ENCODE measurements at regions not wholly inside any gene's neighbourhood (a gene's known extent, or its start where the extent isn't known, plus 50 kb on each side); places are given as distances from the start of the nearest gene placed in this dataset.

DNA sequence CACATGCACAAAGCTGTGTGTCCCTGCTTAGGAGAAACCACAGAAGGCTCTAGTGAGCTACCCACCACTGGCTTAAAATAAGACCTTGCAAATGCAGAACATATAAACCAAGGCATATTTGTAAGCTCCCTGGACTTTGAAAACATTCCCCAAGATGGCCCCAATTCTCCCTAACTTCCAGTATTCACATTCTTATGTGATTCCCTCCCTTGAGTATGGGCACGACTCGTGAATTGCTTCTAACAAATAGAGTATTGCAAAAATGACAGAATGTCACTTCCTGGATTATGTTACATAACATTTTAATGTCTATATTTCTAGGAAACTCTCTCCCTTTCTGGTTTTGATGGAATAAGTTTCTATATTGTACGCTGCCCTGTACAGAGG lies 131.8 kb upstream of the MCTP2 start:
- no peak for DNase-seq

DNA sequence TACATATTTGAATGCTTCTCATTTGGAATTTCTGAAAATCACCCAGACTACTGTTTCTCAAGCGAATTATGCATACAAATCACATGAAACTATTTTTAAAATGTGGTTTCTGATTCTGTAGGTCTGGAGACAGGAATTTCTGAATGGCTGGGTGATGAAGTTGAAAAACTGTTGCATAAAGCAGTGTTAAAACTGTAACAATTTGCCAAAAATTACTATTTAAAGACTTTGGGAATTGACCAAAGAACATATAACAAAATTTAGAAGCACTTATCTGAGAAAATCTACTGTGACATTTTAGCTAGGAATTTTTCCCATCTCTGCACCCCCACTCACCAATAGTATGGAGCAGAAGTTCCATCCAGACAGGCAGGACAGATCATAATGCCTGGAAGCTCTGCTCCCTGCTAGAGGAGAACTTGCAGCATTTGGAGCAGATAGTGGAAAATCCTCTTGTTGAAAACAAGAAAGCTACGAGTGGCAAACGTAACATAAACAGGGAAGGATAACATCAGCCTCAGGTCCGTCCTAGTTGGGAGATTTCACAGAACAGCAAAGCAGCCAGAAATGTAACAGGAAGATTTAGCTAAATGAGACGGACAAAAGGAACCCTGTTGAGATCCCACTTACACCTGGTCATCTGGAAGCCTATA lies 132.3 kb upstream of the MCTP2 start:
- DNase-seq, result no peak

DNA sequence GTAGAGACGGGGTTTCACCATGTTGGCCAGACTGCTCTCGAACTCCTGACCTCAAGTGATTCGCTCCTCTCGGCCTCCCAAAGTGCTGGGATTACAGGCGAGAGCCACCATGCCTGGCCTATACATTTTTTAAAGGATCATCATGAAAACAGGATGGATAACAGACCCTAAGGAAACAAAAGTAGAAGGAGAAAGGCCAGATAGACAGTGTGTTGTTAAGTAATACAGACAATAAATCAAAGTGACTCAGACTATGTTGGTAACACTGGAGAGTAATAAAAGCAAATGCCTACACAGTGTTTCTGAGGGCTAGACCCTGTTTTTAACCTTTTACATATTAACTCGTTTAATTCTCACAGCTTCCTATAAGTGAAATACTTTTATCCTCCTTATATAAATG lies 133.8 kb upstream of the MCTP2 start:
- DNase-seq, result no peak

DNA sequence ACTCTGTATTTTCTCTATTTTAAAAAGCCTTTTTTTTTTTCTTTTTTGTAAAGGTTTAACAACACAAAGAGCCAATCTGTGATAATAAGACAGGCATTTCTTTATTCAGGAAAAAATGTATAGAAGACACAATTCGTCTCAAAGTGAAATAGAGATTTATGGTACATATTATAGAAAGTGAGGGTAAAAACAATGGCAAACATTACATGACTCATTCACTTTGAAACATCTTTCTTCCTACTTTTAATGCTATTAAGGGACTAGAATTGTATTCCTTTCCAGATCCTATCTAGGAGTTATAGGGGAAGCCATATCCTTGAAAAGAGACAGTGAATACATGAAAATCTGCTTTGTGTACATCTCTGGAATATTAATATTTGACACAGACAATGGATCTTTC lies 137.1 kb upstream of the MCTP2 start:
- DNase-seq, result no peak

DNA sequence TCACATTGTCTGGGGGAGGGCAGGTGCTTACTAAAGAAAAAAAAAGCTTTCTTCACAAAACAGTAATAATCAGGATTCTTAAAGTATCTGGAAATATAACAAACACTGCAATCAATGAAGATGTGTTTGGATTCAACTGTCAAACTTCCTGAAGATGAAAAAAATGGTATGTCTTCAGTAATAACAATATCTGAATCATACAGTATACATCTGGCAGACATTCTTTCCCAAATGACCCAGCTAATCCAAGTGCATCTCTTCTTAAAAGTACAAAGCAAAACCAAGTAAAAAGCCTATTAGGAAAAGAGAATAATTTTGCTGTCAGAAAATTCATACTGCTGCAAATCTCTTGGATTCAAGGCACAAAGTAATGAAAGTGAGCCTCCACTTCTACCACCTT lies 145.0 kb upstream of the MCTP2 start:
- no peak for DNase-seq

DNA sequence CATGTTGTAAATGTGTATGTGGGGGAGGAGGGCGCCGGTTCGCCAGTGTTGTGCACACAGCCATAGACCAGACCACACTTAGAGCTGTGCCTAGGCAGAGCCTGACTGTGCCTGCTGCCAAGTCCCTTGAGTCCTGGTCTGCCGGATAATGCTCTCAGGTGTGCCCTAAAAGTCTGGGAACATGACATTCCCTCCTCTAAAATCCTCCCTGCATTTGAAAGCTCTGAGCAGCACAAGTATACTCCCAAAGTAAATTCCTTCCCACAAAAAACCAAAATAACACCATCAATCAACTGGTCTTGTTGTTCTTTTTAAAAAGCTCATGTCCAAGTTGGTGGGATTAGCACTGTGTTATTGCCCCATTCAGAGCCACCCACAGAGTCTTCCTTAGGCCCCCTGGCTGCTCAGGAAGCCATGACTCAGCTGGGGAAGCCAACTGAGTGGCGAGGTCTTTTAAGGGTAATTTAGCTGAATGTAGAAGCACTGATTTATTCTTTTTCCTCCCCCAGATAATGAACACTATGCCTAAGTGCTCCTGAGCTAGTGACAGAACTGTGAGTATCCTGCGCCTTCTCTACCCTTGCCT lies 147.8 kb upstream of the MCTP2 start:
- no peak for DNase-seq

DNA sequence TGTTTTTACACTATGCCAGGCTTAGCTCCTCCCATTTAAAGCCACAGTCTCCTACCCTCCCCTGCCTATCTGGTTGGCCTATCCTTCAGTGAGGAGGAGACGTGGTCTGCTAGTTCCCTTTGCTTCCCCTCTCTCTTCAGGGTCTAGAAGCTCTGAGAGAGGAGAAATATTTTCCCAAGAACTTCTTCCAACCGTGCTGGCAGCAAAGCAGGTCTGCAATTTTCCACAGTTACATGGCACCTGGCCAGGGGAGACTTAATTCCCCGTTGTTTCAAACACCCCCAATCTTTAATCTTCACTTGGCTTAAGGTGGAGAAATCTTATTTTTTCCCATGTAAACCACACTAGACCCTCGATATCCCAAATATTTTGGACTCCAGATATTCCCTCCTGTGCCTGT lies 149.5 kb upstream of the MCTP2 start:
- DNase-seq, result no peak

DNA sequence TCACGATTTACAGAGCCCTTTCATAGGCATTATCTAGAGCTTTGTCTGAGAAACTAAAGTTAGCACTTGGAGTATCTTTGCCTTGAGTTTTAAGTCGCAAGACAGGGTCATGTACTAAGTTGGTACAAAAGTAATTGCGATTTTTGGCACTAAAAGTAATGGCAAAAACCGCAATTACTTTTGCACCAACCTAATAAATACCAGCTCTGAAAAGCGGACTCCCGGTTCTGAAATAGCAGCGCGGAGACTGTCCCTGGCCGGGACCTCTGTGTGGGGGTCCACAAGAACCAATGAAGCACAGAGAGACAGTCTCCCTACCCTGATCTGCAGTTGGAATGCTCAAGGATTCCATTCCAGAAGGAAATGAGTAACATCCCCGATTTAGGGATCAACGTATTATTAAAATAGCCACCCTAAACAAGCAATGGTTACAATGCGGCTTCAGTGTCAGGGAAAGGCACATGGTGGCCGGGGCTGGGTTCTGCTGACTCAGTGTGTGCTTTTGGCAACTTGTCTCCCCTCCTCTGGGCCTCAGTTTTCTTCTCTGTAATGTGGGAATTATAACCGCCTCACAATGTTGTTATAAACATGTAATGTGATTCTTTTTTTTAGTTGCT lies 150.3 kb upstream of the MCTP2 start:
- no peak for DNase-seq

DNA sequence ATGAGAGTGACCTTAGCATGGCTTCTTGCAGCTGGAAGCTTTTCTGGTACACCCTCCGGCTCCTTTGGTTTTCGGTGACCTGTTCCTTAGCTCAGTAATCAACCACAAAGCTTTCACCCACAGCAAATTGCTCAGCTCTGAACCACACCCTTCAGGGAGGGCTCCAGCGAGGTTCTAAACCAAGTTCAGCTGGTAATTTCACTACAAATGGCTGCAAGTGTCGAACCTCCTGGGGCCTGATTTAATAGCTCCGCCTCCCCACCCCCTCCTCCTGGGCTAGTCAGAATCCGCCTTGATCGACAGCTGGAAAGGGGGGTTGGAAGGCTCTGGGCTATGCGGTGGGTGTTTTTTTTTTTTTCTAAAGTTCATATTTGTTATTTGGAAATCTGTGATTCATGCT lies 150.9 kb upstream of the MCTP2 start:
- no peak for DNase-seq

DNA sequence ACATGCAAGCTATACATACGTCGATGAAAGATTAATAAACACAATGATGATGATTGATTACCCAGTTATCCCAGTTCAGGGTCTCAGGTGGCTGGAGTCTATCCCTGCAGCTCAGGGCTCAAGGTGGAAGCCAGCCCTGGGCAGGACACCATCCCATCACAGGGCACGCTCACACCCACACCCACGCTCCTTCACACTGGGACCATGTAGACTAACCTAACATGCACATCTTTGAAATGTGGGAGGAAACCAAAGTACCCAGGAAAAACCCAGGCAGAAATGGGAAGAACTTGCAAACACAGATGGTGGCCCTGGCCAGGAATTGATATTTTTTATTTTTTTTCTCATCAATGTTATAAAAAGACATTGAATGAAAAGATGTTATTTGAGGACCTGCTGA lies 151.4 kb upstream of the MCTP2 start:
- DNase-seq, result no peak

DNA sequence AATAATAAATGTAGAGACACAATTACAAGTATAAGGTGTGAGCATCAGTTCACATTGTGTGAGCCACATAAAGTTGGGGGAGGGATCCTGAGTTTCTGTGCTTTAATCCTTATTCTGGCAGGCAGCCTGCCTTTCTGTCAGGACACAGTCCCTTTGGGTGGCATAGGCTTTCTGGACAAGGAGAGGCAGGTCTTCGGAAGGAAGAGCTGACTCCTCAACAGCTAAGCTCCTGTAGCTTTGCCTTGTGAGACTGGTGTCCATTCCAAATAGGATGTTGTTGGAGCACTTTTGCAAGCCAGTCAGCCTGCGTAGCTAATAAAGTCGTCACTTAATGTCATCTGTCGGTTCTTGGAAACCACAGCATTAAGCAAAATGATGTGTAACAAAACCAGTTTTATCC lies 151.9 kb upstream of the MCTP2 start:
- DNase-seq, result no peak

DNA sequence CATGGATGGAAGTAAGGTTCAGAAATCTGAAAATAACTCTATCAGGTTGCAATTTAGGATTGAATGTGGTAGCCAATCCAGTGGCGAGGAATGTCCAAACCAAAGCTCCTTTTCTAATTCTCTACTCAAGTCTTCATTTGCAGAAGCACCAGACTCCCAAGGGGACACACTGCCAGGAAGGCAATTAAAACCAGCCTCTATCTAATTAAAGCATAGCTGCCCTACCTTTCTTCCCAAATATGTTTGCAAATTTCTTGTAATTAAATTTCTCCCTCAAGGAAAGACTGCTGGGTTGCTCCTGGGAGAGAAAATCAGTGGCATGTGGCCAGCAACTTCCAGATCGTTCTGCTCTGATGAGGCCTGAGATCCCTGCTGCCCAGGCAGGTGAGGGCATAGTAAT lies 153.4 kb upstream of the MCTP2 start:
- no peak for DNase-seq

DNA sequence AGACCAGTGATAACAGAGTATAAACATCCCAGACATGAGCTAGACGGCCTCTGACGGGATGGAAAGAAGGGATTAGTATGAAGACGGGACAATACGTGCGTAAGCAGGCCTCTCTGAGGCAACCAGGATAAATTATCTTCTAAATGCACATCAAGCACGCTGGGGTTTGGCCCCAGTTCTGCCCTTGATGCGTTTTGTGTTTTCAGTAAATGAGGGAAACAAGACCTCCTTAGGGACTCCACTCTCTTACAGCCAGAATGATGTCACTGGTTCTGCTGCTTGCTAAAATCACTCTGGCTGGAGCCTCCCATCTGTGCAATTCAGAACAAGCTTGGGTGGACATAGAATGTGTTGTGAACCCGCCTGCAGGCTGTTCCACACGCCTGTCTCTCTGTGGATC lies 156.0 kb upstream of the MCTP2 start:
- DNase-seq, result no peak

DNA sequence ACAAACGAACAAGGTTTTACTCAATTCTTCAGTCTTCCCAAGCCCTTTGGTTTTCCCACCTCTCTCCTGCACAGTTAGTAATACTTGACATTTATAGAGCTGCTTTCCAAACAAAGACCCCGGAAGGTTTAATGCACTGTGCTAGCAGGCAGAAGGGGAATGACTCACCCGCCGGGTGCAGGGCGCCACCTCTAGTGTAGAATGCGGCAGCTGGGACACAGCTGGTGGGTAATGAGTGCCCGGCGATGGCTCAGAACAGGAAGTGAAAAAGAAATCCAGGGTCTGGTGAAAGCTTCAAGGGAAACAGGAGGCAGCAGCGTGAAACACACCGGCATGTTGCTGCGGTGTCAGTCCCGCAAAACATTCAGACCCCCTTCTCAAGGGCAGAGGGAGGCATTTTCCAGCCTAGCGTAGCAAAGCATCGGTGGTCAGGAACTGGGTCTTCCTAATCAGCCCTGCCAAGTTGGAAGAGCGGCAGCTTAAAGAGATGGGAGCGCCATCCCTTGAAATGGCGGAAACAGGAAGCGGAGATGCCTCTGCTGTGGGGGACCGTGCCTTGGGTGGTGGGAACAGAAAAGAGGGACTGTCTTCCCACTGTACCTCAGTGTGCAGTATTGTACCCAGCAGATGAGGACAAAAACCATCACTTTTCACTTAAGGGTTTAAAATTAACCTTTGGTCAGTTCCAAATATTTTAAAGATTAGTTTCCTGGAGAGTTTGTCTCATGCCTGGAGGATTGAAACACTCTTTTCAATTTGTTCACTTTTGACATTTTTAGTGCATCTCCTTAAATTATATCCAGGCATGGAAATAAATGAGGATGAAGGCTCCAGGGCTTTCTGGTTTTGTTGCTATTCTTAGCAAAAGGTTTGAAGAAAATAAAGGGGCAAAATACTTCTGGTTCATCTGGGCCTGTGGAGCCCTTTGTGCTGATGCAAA lies 160.7 kb upstream of the MCTP2 start:
- DNase-seq, result no peak

DNA sequence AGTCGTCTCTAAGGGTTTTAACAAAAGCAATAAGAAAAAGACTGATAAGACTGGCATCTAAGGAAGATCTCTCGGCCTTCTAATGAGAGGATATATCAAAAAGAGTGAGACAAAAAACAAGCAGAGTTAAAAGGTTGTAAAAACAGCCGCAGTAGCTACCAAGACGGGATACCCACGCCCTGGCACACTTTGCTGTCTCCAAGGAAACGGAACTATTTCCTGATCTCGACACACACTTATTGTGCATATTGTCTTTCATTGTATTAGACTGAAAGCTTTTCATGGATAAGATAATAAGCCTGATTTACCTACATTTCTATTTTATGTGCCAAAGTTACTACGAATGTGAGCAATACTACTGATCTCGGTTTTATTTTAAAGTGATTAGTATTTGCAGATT lies 161.5 kb upstream of the MCTP2 start:
- no peak for DNase-seq

DNA sequence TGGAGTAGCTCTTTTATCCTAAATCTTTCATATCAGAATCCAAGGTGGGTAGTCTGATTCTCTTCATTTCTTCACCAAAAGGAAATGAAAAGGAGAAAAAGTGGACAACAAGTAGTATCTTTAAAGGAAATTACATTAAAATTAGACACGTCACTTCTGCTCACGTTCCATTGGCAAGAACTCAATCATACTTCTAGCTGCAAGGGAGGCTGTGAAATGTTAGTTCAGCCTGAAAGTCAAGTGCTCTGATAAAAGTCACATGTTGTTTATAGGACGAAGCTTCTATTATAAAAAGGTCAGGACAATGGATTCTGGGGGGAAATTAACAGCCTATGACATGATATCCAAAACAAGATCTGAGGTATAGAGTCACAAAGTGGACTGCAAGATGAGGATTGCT lies 164.6 kb upstream of the MCTP2 start:
- no peak for DNase-seq

DNA sequence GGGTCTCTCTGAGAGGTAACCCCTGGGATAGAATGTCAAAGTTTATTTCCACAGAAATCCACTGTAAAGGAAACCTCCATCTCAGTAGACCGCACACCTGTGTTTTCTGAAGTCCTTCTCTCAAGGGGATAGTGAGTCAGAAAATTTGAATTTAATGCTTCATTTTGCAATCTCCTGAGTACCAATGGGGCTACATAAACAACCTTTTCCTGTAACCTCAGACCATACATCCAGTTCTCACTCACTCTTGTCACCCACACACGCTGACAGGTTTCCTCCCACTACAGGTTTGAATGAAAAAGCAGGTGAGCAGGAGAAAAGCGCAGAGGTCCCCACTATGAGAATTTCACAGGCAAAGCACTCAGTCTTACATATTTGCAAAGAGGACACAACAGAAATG lies 165.3 kb upstream of the MCTP2 start:
- DNase-seq, result no peak

DNA sequence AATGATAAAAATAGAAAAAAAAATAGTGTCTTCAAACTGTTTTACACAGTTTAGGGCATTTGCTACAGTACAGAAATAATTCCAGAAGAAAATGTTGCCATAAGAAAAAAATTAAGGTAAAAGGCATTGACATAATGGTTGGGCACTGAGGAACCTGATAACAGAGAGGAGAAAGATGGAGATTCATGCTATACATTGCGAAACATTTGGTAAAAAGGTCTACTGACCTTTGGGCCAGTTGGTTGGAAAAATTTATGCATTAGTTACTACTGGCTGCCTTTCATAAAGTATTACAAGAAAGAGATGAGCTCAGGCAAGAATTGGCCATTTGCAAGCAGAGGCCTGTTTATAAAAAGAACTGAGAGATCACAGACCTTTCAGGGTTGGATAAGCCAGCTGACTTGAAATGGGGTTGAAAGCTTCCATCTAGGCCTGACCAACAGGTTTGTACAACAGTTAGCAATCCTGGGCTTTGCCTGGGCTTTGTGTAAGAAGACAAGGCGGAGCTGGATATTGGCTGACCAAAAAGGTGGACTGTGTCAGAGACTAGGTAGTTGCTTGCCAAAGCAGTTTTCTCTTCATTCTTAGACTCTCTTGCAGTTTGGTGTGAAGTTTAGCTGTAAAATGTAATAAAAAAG lies 166.6 kb upstream of the MCTP2 start:
- DNase-seq, result no peak

DNA sequence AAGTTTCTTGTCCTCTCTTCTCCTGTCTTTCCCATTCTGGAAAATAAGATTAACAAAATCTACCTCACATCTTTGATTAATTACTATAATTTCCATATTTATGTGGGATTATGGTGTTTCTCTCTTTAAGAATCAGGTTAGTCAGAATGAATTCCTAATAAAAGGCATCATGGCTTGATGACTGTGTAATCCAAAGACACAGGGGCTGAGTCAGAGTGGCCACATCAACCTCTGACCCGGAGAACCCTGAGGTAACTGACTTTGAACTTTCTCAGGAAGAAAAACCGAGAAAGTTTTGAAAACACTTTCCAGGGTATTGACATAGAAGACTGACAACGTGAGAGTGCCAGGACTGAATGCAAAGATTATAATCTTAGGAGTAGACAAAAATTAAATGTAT lies 170.3 kb upstream of the MCTP2 start:
- DNase-seq, result no peak

DNA sequence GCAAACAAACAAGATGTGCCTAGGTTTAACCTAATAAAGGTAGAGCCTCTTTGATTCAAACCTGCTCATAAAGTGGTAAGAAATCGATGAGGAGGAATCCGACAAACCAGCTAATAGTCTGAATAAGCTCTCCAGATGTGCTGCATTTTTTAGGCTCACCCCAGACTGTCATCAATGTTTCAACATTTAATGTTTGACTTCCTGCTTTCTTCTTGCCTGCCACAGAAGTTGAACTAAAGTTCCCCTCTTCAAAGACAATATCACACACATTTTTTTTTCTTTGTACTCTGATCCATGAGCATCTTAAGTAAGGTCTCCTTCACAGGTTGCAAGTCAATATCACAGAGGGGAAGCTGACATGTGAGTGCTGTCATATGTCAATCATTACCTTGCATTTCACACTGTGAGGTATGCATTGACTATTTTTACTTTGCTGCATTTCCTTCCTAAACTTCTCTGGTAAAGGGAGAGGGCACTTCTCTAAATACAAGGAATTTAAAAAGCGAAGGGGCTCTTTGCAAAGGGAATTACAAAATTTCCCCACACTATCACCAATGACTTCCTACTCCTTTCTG lies 172.3 kb upstream of the MCTP2 start:
- no peak for DNase-seq

DNA sequence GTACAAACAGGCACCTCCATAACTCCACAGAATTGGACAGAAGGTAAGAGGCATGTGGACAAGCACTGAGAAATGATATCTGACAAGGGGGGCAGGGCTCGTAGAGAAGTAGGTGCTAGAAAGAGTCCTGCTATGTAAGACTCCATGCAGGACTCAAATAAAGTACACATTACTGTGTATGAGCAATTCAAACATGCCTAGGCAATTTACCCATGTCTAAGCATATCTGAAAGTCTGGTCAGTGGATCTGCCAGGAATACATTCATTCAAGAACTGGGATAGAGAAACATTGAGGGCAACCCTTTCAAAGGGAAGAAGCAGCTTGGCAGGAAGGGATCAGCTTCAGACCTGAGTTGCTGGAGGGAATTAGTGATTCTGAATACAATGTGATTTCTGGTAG lies 174.1 kb upstream of the MCTP2 start:
- no peak for DNase-seq

DNA sequence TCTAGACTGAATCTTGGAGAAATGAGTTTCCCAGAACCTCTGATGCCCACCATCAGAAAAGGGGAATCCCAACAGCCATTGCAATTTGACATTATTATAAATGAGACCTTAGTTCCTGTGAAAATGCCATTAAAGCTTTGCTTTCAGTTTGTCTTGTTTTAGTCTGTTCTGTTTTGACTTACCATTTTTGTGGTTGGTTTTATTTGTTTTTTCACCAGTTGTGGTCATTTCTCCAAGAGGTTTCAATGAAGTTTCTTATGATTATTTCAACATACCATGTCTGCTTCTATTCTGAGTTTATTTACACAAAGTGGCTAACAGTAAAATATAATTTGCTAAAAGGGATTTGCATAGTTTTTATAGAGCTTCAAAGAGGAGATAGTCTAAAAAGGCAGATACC lies 175.0 kb upstream of the MCTP2 start:
- no peak for DNase-seq

DNA sequence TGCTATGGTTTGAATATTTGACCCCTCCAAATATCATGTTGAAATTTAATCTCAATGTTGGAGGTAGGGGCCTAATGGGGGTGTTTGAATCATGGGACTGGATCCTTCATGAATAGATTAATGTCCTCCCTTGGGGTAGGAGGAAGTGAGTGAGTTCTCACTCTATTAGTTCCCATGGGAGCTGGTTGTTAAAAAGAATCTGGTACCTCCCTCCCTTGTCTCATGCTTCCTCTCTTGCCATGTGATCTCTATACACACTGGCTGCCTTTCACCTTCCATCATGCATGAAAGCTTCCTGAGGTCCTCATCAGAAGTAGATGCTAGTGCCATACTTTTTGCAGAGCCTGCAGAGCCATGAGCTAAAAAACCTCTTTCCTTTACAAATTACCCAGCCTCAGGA lies 177.7 kb upstream of the MCTP2 start:
- DNase-seq, result no peak
